Posterior cingulate gyrus (tissue), 11 donors: ENCODE measurements at regions not wholly inside any gene's neighbourhood (a gene's known extent, or its start where the extent isn't known, plus 50 kb on each side); places are given as distances from the start of the nearest gene placed in this dataset.

Experiments used
- DNase-seq, 10 donors: peaks; one replicate each; pipeline versions ENCODE4 v3.0.0 to v3.0.0-alpha.2; 2020 to 2021; ENCODE audit warnings: mixed read lengths in 3 of 10
- intact Hi-C: fragments of 100-400 bp; cut with DNase I; formaldehyde crosslinking; loops from one replicate; pipeline ENCODE4 v1.15.1; 2023

GRCh38 chr2:17101091-17101490, 417.1 kb downstream of the RAD51AP2 start:
- DNase-seq: no peak
- intact Hi-C loops: no loop called here

DNA sequence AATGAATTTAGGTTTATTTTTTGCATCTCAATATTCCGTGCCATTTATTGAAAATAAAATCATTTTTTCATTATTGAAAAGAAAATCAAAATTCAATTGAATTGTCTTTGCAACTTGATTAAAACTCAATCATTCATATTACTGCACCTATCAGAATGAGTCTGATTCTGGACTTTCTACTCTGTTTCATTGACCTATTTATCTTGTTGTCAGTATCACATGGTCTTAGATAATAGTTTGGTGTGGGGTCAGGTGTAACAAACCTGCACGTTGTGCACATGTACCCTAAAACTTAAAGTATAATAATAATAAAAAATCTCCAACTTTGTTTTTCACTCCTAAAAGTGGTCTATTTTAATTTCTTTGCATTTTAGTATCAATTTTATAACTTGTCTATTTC, 422.9 kb downstream of the RAD51AP2 start:
- no peak for DNase-seq
- intact Hi-C loops: no loop called here

DNA sequence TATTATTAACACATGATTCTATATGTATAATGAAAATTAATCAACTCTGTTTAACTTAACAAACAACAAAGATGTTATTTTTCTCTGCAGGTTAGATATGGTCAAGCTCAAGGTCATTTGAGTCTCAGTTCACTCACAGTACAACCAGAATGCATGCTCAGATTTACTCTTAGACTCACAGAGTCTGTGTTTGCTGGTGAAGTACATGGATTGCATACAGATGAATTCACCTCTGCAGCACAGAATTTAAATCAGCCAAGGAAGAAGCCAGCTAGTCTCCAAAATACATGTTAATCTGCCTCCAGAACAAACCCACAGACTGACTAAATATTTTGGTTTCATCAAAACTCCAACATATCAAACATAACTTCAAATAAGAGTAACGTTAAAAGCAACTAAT, 424.5 kb downstream of the RAD51AP2 start:
- no peak for DNase-seq
- intact Hi-C loops: no loop called here

DNA sequence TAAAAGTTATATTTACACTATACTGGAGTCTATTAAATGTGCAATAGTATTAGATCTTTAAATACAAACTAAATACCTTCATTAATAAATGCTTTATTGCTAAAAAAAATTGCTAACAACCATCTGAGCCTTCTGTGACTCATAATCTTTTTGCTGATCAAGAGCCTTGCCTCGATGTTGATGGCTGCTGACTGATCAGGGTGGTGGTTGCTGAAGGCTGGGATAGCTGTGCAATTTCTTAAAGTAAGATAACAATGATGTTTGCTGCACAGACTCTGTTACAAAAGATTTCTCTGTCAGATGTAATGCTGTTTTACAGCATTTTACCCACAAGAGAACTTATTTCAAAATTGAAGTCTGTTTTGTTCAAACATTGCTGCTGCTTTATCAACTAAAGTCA, 421.4 kb upstream of the CYRIA start:
- no peak for DNase-seq
- intact Hi-C loops: no loop called here

DNA sequence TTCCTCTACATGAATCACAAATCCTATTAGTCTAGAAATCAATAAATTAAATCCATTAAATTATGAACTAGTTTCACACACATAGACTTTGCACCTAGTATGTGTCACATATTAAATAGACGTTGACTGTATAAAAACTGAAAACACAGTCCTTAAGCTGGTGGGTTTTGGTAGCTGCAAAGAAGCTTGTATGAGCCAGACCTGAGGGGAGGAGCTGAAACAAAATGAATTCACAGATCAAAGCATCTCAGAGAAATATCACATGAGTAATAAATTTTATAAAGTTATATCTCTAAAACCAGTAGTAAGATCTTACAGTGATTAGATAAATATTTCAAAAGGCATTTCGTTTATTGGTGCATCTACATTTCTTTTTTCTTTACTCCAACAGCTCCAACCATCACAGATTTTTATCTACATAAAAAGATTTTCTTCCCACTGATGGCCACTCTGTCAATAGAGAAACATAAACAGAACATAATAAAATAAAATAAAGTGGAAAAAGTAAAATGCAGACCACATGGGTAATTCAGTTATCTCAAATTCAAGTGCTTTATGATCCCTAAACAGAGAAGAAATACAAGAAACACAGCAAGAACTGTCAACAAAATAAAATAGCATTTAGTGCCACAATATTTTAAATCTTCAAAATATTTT, 420.0 kb upstream of the CYRIA start:
- intact Hi-C loops: no loop called here
- DNase-seq: no peak

DNA sequence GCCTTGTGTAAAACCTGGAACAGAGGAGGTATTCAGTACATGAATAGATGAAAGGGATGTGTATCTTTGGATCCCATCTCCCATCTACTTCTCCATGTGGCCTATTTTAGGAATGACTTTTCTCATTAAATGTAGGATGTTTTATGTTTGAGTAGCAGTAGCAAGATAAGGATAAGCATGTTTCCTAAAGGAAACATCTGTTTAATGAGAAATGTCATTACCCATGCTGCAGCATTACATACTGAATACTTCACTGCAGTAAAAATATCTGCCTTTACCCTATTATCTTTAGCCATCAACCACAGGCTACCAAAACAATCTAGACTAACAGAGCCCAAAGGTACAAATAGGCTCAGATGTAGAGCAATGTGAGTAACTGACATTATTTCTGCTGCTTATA, 419.2 kb upstream of the CYRIA start:
- no peak for DNase-seq
- intact Hi-C loops: no loop called here

GRCh38 chr2:17083902-17084301, 418.3 kb upstream of the CYRIA start:
- intact Hi-C loops: no loop called here
- no peak for DNase-seq

GRCh38 chr2:17079262-17079661, 413.6 kb upstream of the CYRIA start:
- intact Hi-C loops: no loop called here
- DNase-seq: no peak

DNA sequence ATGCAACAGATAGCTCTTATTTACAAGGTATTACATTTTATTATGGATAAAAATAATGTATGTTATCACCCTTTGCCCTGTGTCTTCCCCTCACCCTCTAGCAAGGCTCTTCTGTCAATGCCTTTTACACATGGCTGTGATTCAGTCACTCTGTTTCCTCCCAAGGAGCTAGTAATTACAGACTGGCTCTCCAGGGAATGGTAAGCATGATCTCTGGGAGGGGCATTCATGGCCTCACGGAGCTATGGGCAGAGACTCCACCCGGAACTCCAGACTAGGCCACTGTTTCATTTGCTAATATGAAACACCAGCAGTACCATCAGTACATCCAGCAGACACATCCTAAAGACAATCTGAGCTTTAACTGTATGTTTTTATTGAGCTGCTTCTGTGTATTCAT, 410.9 kb upstream of the CYRIA start:
- DNase-seq: no peak
- intact Hi-C loops: no loop called here

DNA sequence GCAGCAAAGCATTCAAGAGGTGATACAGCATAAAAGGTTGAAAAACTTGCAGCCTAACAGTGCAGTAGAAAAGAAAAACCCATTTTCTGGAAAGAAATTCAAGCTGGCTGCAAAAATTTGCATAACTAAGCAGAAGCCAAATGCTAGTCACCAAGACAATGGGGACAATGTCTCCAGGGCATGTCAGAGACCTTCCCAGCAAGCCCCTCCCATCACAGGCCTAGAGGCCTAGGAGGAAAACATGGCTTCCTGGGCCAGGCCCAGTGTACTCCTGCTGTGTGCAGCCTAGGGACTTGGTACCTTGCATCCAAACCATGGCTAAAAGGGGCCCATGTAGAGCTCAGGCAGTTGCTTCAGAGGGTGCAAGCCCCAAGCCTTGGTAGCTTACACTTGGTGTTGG, 405.1 kb upstream of the CYRIA start:
- intact Hi-C loops: no loop called here
- no peak for DNase-seq

- intact Hi-C loops: no loop called here
- DNase-seq: no peak
These were observed 403.9 kb upstream of the CYRIA start for GRCh38 chr2:17069564-17069963.

DNA sequence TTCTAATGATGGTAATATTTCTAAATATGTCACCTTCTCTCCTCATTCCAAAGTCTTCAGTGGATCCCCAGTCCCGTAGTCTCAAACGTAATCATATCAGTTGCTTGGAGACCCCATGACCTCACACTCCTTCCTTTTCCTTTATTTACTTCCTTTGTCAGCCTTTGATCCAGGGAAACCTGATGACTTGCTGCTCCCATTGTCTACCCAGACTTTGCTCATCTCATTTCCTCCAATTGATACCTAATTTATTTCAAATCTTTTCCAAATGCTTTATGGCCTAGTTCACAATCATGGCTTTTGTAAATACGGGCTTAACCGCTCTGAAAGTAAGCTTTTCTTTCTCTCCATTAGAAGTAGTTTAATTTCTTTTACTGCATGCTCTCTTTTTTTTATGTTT, 402.4 kb upstream of the CYRIA start:
- no peak for DNase-seq
- intact Hi-C loops: no loop called here

DNA sequence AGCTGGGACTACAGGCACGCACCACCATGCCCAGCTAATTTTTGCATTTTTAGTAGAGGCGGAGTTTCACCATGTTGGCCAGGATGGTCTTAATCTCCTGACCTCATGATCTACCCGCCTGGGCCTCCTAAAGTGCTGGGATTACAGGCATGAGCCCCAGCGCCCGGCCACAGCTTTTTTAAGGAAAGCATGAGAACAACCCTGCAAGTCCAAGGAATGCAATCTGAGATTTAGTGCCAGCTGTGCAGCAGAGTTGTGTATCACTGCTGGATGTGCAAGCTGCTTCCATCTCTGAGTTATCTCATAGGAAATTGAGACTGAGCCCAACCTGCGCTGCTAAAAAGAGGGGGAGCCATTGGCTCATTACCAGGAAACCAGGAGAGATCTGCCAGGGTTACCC, 399.9 kb upstream of the CYRIA start:
- intact Hi-C loops: no loop called here
- DNase-seq: no peak

GRCh38 chr2:17061028-17061427, 395.4 kb upstream of the CYRIA start:
- intact Hi-C loops: no loop called here
- DNase-seq: no peak

GRCh38 chr2:17059458-17059857, 393.8 kb upstream of the CYRIA start:
- DNase-seq: no peak
- intact Hi-C loops: no loop called here

DNA sequence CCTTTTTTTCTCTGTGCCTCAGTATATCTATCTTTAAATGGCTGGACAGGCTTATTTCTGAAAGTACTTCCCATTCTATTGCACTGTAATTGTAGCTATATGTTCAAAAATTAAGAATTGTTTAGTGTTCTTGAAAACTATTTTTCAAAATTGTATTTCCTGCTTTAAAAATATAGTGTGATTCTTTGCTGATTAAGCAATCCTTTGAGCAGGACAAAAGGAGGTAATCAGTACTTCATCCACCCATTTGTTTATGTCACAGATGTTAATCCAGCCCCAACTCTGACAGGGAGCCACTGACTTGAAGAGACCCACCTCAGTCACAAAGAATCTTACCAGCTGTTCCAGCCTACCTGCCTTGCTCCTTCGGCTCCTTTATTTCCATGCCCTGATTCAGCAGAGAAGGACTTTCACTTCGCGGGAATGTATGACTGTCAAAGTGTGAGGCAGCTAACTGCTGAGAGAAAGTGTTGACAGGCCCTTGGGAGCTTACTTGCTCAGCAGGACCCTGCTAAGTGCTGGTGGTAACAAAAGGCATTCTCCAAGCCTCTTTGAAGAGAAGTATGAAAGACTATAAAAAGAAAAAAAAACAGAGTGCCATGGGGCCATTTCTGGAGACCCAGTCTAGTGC, 393.3 kb upstream of the CYRIA start:
- DNase-seq: no peak
- intact Hi-C loops: no loop called here

DNA sequence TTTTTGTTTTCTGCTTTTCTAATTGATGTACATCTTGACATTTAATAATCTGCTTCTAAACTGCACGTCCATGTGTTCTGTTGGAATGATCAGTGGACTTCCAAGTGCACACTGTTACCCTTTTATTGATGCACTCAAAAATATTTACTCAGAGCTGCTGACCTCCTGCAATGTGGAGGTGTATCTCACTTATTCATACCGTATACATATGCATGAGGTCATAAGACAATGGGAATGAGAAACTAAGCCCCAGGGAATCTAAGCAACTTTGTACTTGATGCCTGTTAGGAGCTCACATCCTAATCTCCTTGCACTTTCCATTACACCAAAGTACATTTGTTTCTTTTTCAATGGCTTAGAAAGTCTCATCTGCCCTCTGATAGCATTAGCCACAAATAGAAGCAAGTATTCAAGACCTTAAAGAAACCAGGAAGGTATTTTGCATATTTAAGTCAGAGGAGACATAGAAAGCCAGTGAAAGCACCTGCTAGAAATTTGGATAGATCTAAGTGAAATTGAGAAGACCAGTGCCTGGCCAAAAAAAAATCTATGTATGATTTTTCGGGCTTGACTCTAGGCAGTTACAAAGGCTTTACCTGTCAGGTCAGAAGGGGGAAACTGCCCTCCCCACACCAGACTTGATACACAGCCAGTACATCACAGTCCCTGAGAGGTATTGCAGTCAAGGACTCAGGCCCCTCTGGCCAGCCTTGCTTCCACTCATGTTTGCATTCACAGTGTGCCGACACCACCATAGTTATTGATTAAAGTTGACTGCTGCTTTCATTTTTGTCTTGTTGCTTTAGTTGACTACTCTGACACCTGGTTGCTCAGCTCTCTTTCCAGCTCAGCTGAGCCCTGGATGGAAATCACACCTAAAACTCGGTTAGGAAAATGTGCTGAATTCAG, 391.7 kb upstream of the CYRIA start:
- intact Hi-C loops: no loop called here

GRCh38 chr2:17056236-17056635, 390.6 kb upstream of the CYRIA start:
- no peak for DNase-seq
- intact Hi-C loops: no loop called here

More for the DNA sequence above, 391.7 kb upstream of the CYRIA start:
- no peak for DNase-seq

DNA sequence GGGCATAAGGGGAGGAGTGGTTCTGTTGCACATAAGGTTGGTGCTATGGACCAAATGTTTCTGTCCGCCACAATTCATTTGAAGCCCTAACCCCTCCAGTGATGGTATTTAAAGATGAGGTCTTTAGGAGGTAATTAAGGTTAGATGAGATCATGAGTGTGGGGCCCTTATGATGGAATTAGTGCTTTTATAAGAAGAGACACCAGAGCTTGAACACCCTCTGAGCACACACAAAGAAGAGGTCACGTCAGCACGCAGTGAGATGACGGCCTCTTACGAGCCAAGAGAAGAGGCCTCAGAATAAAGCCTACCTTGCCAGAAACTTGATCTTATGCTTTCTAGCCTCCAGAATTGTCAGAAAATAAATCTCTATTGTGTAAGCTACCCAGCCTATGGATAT, 386.4 kb upstream of the CYRIA start:
- intact Hi-C loops: no loop called here
- DNase-seq: no peak

- DNase-seq: no peak
- intact Hi-C loops: no loop called here
These were observed 385.9 kb upstream of the CYRIA start for GRCh38 chr2:17051538-17051937.

GRCh38 chr2:17043173-17043572, 377.5 kb upstream of the CYRIA start:
- intact Hi-C loops: no loop called here

GRCh38 chr2:17036361-17036760, 370.7 kb upstream of the CYRIA start:
- no peak for DNase-seq
- intact Hi-C loops: no loop called here

More at GRCh38 chr2:17043173-17043572, 377.5 kb upstream of the CYRIA start:
- no peak for DNase-seq
